Epithelial cell of esophagus (primary cell): ENCODE measurements at regions not wholly inside any gene's neighbourhood (a gene's known extent, or its start where the extent isn't known, plus 50 kb on each side); places are given as distances from the start of the nearest gene placed in this dataset.

Experiments used
- DNase-seq: peaks from one replicate; pipeline ENCODE4 v3.0.0; 2010; ENCODE audit warnings: low read depth
- H3K4me3 ChIP-seq: 2 replicates; pipeline ENCODE4 v1.5.1; 2011; ENCODE audit warnings: mild to moderate bottlenecking, low read length, control low read depth
- CTCF ChIP-seq: IDR thresholded peaks from 2 replicates; pipeline ENCODE4 v1.5.1; 2011; ENCODE audit warnings: low read depth, mild to moderate bottlenecking, low read length, control low read depth, inconsistent platforms; ENCODE audit not compliant: insufficient read depth; ENCODE audit errors: missing control alignments

GRCh38 chr5:174380311-174380710, 334.8 kb downstream of the NSG2 start:
- TF ChIP-seq CTCF, result no peak
- no peak for DNase-seq
- no peak overlapping the region for H3K4me3 ChIP-seq

- H3K4me3 ChIP-seq, result no peak overlapping the region
- TF ChIP-seq CTCF, result no peak
- DNase-seq, result no peak
Observed at GRCh38 chr5:174381241-174381640, 335.7 kb downstream of the NSG2 start.

- no peak for TF ChIP-seq CTCF
- H3K4me3 ChIP-seq, result no peak overlapping the region
- peak; percentile 27 for DNase-seq
Observed at GRCh38 chr5:174383210-174384167, 338.0 kb downstream of the NSG2 start.

- DNase-seq, result no peak
- no peak overlapping the region for H3K4me3 ChIP-seq
- no peak for TF ChIP-seq CTCF
Observed at GRCh38 chr5:174384509-174384947, 339.0 kb downstream of the NSG2 start.

- H3K4me3 ChIP-seq, result no peak overlapping the region
- no peak for DNase-seq
- no peak for TF ChIP-seq CTCF
Observed at GRCh38 chr5:174386306-174386705, 338.1 kb upstream of the MSX2 start.

GRCh38 chr5:174386846-174387245, 337.5 kb upstream of the MSX2 start:
- no peak for DNase-seq
- TF ChIP-seq CTCF, result no peak
- H3K4me3 ChIP-seq, result no peak overlapping the region

GRCh38 chr5:174387448-174387847, 336.9 kb upstream of the MSX2 start:
- TF ChIP-seq CTCF, result no peak

More at GRCh38 chr5:174387448-174387847, 336.9 kb upstream of the MSX2 start:
- H3K4me3 ChIP-seq, result no peak overlapping the region
- DNase-seq, result no peak
